RWPE2 (cell line): ENCODE measurements at regions not wholly inside any gene's neighbourhood (a gene's known extent, or its start where the extent isn't known, plus 50 kb on each side); places are given as distances from the start of the nearest gene placed in this dataset.
A peak's percentile ranks its signal among the peaks of the same experiment; 100 is the strongest.

Source experiments
- ATAC-seq: fragments of 200-7000 bp; cut with Tn5 transposase; 3 replicates; pipeline ENCODE4 v1.9.1; 2021; ENCODE audit warnings: low read depth
- DNase-seq: peaks from one replicate; pipeline ENCODE4 v3.0.0-alpha.2; 2020; ENCODE audit warnings: low spot score
- H3K27ac ChIP-seq: fragments of 450-650 bp; 2 replicates; pipeline ENCODE4 v1.5.1; 2017; ENCODE audit warnings: mild to moderate bottlenecking; ENCODE audit not compliant: poor library complexity, severe bottlenecking
- H3K27me3 ChIP-seq: fragments of 250-450 bp; sonication (Bioruptor Pico); 2 replicates; pipeline ENCODE4 v1.5.1; 2021; ENCODE audit warnings: mild to moderate bottlenecking, moderate library complexity; ENCODE audit not compliant: insufficient read depth, poor library complexity, severe bottlenecking
- H3K36me3 ChIP-seq: fragments of 250-450 bp; sonication (Bioruptor Pico); 2 replicates; pipeline ENCODE4 v1.5.1; 2020; ENCODE audit warnings: low read depth, mild to moderate bottlenecking, moderate library complexity
- H3K4me1 ChIP-seq: fragments of 250-450 bp; sonication (Bioruptor Pico); 2 replicates; pipeline ENCODE4 v1.5.1; 2021; ENCODE audit warnings: mild to moderate bottlenecking, moderate library complexity; ENCODE audit not compliant: insufficient read depth, poor library complexity, severe bottlenecking
- H3K4me3 ChIP-seq: fragments of 250-450 bp; sonication (Bioruptor Pico); 2 replicates; pipeline ENCODE4 v1.5.1; 2021; ENCODE audit warnings: mild to moderate bottlenecking, moderate library complexity; ENCODE audit not compliant: severe bottlenecking
- H3K9me3 ChIP-seq: fragments of 250-450 bp; sonication (Bioruptor Pico); 2 replicates; pipeline ENCODE4 v1.5.1; 2021; ENCODE audit warnings: mild to moderate bottlenecking, moderate library complexity; ENCODE audit not compliant: severe bottlenecking
- CTCF ChIP-seq: fragments of 450-650 bp; IDR thresholded peaks from one replicate; pipeline ENCODE4 v1.5.1; 2017; ENCODE audit warnings: mild to moderate bottlenecking, moderate library complexity; ENCODE audit not compliant: poor library complexity, severe bottlenecking

- TF ChIP-seq CTCF, result no peak
- Histone ChIP-seq H3K4me3 (no peak overlapping the region), H3K27me3 (no peaks in the 10 kb centered on the region), H3K9me3 (no peaks in the 10 kb centered on the region), H3K27ac (no peak overlapping the region), H3K4me1 (peaks cover 17% of the 10 kb centered on the region), H3K36me3 (no peaks in the 10 kb centered on the region)
- ATAC-seq, result peak; percentile 73
- no peak for DNase-seq
Measured at GRCh38 chr6:1110941-1111349, 201.0 kb upstream of the FOXQ1 start.

GRCh38 chr6:1110164-1110563, 201.7 kb upstream of the FOXQ1 start:
- TF ChIP-seq CTCF, result no peak
- peak; percentile 35; the same call in 1 of the 3 replicates for ATAC-seq
- no peaks in the 10 kb centered on the region for H3K36me3 ChIP-seq

GRCh38 chr6:1109134-1109533, 202.8 kb upstream of the FOXQ1 start:
- ATAC-seq, result no peak
- TF ChIP-seq CTCF, result no peak
- Histone ChIP-seq H3K27ac (no peak overlapping the region), H3K9me3 (no peaks in the 10 kb centered on the region), H3K4me3 (no peak overlapping the region), H3K4me1 (peaks cover 18% of the 10 kb centered on the region), H3K27me3 (no peaks in the 10 kb centered on the region), H3K36me3 (no peaks in the 10 kb centered on the region)
- no peak for DNase-seq

More at GRCh38 chr6:1110164-1110563, 201.7 kb upstream of the FOXQ1 start:
- Histone ChIP-seq H3K4me1 (peaks cover 18% of the 10 kb centered on the region), H3K4me3 (no peak overlapping the region), H3K27ac (no peak overlapping the region), H3K9me3 (no peaks in the 10 kb centered on the region), H3K27me3 (no peaks in the 10 kb centered on the region)
- no peak for DNase-seq

- peaks cover 18% of the 10 kb centered on the region for H3K4me1 ChIP-seq
- no peak for TF ChIP-seq CTCF
- ATAC-seq (no peak), DNase-seq (no peak)
- no peaks in the 10 kb centered on the region for H3K27me3 ChIP-seq
- H3K9me3 ChIP-seq, result no peaks in the 10 kb centered on the region
- H3K36me3 ChIP-seq, result no peaks in the 10 kb centered on the region
- no peak overlapping the region for H3K27ac ChIP-seq
- H3K4me3 ChIP-seq, result no peak overlapping the region
Measured at GRCh38 chr6:1108198-1108597, 203.7 kb upstream of the FOXQ1 start.

GRCh38 chr6:1107578-1107977, 204.3 kb upstream of the FOXQ1 start:
- TF ChIP-seq CTCF, result no peak
- Histone ChIP-seq H3K27me3 (no peaks in the 10 kb centered on the region), H3K36me3 (no peaks in the 10 kb centered on the region), H3K27ac (no peak overlapping the region), H3K9me3 (no peaks in the 10 kb centered on the region), H3K4me1 (peaks cover 18% of the 10 kb centered on the region), H3K4me3 (no peak overlapping the region)
- ATAC-seq (no peak), DNase-seq (no peak)
